ENCODE measurements at regions not wholly inside any gene's neighbourhood (a gene's known extent, or its start where the extent isn't known, plus 50 kb on each side); places are given as distances from the start of the nearest gene placed in this dataset.

- Histone ChIP-seq H3K4me1 (no peaks in the 10 kb centered on the region), H3K36me3 (no peaks in the 10 kb centered on the region), H3K27me3 (no peaks in the 10 kb centered on the region), H3K27ac (no peak overlapping the region), H3K4me3 (no peak overlapping the region), H3K9me3 (no peaks in the 10 kb centered on the region)
- no peak for TF ChIP-seq EP300 (IDR thresholded peaks at IDR 0.05)
- no peak for TF ChIP-seq POLR2A (IDR thresholded peaks at IDR 0.05)
- TF ChIP-seq POLR2AphosphoS5 (IDR thresholded peaks at IDR 0.05), result no peak
- TF ChIP-seq CTCF (IDR thresholded peaks at IDR 0.05), result no peak
- DNase-seq, result no peak
- 72 to 91% methylated on average over 2 of the region's 2 CpGs for WGBS, 2 donors
- no peak for ATAC-seq (ENCODE audit: low FRiP score in 2 of 2)
Observed at GRCh38 chr1:87804128-87804527, 475.4 kb downstream of the LMO4 start.

GRCh38 chr1:87805666-87806378 is 477.1 kb downstream of the LMO4 start:
- TF ChIP-seq POLR2AphosphoS5 (IDR thresholded peaks at IDR 0.05) (no peak), EP300 (IDR thresholded peaks at IDR 0.05) (no peak), POLR2A (IDR thresholded peaks at IDR 0.05) (no peak), CTCF (IDR thresholded peaks at IDR 0.05) (no peak)
- ATAC-seq (ENCODE audit: low FRiP score in 2 of 2) (peak in 1 of 2 donors; percentile 71), DNase-seq (no peak)
- H3K9me3 ChIP-seq, result no peaks in the 10 kb centered on the region
- H3K4me1 ChIP-seq, result no peaks in the 10 kb centered on the region
- WGBS, 2 donors, result 57 to 59% methylated on average over 14 of the region's 14 CpGs
- H3K27ac ChIP-seq, result no peak overlapping the region
- no peaks in the 10 kb centered on the region for H3K27me3 ChIP-seq
- H3K36me3 ChIP-seq, result no peaks in the 10 kb centered on the region
- peak overlapping the region in 1 of 4 donors; percentile 4 for H3K4me3 ChIP-seq

GRCh38 chr1:87806379-87807094 is 477.9 kb downstream of the LMO4 start:
- no peaks in the 10 kb centered on the region for H3K27me3 ChIP-seq
- H3K27ac ChIP-seq, result no peak overlapping the region
- no peaks in the 10 kb centered on the region for H3K4me1 ChIP-seq
- 72 to 75% methylated on average over 6 of the region's 6 CpGs for WGBS, 2 donors
- ATAC-seq (ENCODE audit: low FRiP score in 2 of 2) (peak in 1 of 2 donors; percentile 39), DNase-seq (no peak)
- TF ChIP-seq POLR2A (IDR thresholded peaks at IDR 0.05) (no peak), EP300 (IDR thresholded peaks at IDR 0.05) (no peak), CTCF (IDR thresholded peaks at IDR 0.05) (no peak), POLR2AphosphoS5 (IDR thresholded peaks at IDR 0.05) (no peak)
- no peak overlapping the region for H3K4me3 ChIP-seq
- H3K9me3 ChIP-seq, result no peaks in the 10 kb centered on the region
- H3K36me3 ChIP-seq, result no peaks in the 10 kb centered on the region

- Histone ChIP-seq H3K27me3 (no peaks in the 10 kb centered on the region), H3K4me1 (no peaks in the 10 kb centered on the region), H3K4me3 (no peak overlapping the region), H3K27ac (no peak overlapping the region), H3K9me3 (no peaks in the 10 kb centered on the region), H3K36me3 (no peaks in the 10 kb centered on the region)
- 62 to 70% methylated on average over 1 of the region's 1 CpG for WGBS, 2 donors
- DNase-seq (no peak), ATAC-seq (ENCODE audit: low FRiP score in 2 of 2) (no peak)
- TF ChIP-seq EP300 (IDR thresholded peaks at IDR 0.05) (no peak), POLR2AphosphoS5 (IDR thresholded peaks at IDR 0.05) (no peak), CTCF (IDR thresholded peaks at IDR 0.05) (no peak), POLR2A (IDR thresholded peaks at IDR 0.05) (no peak)
Observed at GRCh38 chr1:87810166-87810565, 481.5 kb downstream of the LMO4 start.
